Astrocyte of the cerebellum (primary cell): ENCODE measurements at regions not wholly inside any gene's neighbourhood (a gene's known extent, or its start where the extent isn't known, plus 50 kb on each side); places are given as distances from the start of the nearest gene placed in this dataset.

Source experiments
- DNase-seq: peaks from one replicate; pipeline ENCODE4 v3.0.0-alpha.2; 2011; ENCODE audit warnings: low read depth
- H3K4me3 ChIP-seq: 2 replicates; pipeline ENCODE4 v1.5.1; 2011; ENCODE audit warnings: mild to moderate bottlenecking, low read depth, low read length, moderate library complexity
- in situ Hi-C: cut with HindIII; loops from 2 replicates; pipeline ENCODE4 v1.10.0; 2017; ENCODE audit warnings: low sequenced_read_pairs
- TF ChIP-seq, protein P1 (sequence below): IDR thresholded peaks from 2 replicates; pipeline ENCODE4 v1.5.1; 2012; ENCODE audit warnings: low read length, low read depth, moderate library complexity, mild to moderate bottlenecking; ENCODE audit errors: missing control alignments

DNA sequence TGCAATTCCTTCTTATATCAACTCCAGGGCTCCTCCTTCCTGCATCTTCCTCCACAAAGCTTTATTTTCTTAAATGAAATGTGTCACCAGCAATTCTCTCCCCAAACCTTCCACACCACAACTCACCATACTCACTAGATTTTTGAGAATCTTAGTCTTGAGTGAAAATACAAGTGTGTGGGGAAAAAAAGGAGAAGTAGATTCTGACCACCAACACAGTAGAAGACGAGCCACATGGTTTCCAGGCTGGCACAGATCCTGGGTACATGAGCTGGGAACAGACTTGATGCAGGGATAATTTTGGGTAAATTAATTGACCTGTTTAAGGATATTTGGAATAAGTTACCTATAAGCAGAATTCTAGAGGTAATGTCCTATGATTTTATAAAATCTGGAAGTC lies 72.8 kb upstream of the KCNJ15 start:
- H3K4me3 ChIP-seq, result no peak overlapping the region
- no peak for DNase-seq
- TF ChIP-seq, protein P1, sequence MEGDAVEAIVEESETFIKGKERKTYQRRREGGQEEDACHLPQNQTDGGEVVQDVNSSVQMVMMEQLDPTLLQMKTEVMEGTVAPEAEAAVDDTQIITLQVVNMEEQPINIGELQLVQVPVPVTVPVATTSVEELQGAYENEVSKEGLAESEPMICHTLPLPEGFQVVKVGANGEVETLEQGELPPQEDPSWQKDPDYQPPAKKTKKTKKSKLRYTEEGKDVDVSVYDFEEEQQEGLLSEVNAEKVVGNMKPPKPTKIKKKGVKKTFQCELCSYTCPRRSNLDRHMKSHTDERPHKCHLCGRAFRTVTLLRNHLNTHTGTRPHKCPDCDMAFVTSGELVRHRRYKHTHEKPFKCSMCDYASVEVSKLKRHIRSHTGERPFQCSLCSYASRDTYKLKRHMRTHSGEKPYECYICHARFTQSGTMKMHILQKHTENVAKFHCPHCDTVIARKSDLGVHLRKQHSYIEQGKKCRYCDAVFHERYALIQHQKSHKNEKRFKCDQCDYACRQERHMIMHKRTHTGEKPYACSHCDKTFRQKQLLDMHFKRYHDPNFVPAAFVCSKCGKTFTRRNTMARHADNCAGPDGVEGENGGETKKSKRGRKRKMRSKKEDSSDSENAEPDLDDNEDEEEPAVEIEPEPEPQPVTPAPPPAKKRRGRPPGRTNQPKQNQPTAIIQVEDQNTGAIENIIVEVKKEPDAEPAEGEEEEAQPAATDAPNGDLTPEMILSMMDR, result no peak
- in situ Hi-C loops, result no loop called here

DNA sequence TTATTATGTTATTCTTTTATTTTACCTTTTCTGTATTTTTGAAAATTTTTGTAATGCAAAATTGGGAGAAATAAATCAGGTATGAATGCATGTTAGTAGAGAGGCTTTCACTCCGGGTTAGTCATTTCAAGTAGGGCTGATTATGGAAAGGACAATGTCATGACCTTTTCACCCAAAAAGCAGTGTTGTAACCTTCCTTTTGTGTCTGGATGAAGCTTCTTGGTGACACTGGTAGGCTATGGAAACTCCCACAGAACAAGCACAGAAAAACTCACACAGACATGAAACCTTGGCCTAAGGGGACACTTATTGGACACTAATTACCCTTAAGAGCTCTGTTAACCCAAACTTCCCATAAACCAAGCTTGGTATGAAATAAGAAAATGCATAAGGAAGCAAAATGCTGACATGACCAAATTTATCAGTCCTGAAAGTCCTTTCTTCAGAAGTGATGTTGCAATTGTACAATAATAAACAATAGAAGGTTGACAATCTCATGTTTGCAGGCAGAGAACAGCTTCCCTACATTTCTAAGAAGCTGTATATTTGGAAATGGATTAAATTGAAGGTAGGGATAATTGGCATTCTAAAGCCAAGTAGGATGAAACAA lies 70.0 kb upstream of the KCNJ15 start:
- DNase-seq, result no peak
- TF ChIP-seq, protein P1, result no peak
- no peak overlapping the region for H3K4me3 ChIP-seq
- in situ Hi-C loops, result no loop called here

- H3K4me3 ChIP-seq, result no peak overlapping the region
- TF ChIP-seq, protein P1, result no peak
- no peak for DNase-seq
- in situ Hi-C loops, result no loop called here
These were observed 68.8 kb upstream of the KCNJ15 start for GRCh38 chr21:38188037-38188436.

GRCh38 chr21:38196036-38196435 lies 60.8 kb upstream of the KCNJ15 start:
- TF ChIP-seq, protein P1, result no peak
- no peak overlapping the region for H3K4me3 ChIP-seq
- in situ Hi-C loops, result no loop called here
- no peak for DNase-seq

DNA sequence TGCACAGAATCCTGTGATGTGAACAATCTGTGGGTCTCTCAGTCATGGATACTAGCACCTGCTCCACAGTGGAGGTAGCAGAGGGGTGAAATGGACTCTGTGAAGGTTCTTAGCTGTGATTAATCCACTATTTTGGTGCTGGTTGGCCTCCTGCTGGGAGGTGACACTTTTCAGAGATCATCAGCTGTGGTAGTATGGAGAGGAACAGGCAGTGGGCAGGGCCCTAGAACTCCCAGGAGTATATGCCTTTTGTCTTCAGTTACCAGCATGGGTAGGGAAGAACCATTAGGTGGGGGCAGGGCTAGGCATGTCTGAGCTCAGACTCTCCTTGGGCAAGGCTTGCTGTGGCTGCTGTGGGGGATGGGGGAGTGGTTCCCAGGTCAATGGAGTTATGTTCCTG lies 54.0 kb upstream of the KCNJ15 start:
- H3K4me3 ChIP-seq, result no peak overlapping the region
- no peak for DNase-seq
- TF ChIP-seq, protein P1, result no peak
- in situ Hi-C loops, result no loop called here

GRCh38 chr21:38203229-38203628 lies 53.6 kb upstream of the KCNJ15 start:
- in situ Hi-C loops, result no loop called here
- TF ChIP-seq, protein P1, result no peak
- H3K4me3 ChIP-seq, result no peak overlapping the region
- no peak for DNase-seq
